WTC11 (cell line): ENCODE measurements at regions not wholly inside any gene's neighbourhood (a gene's known extent, or its start where the extent isn't known, plus 50 kb on each side); places are given as distances from the start of the nearest gene placed in this dataset.

Experiments
- ATAC-seq: fragments of 200-7000 bp; cut with Tn5 transposase; 2 replicates; pipeline ENCODE4 v1.10.0; 2021; ENCODE audit warnings: mild to moderate bottlenecking, moderate library complexity
- CTCF ChIA-PET: fragments of 300-600 bp; sonication (Branson Sonifier 250); formaldehyde crosslinking; loops from one replicate; lab custom pipeline; 2021; ENCODE audit warnings: antibody characterized with exemption; lab: Charles Lee
- POLR2A ChIA-PET: fragments of 350-600 bp; sonication (Branson Sonifier 250); formaldehyde crosslinking; loops from one replicate; lab custom pipeline; 2021; ENCODE audit warnings: antibody characterized with exemption; lab: Charles Lee
- DNase-seq: peaks from one replicate; pipeline ENCODE4 v3.0.0; 2021; ENCODE audit warnings: low spot score
- H3K27ac Mint-ChIP-seq: 2 replicates; pipeline ENCODE4 v1.8.0; 2021; ENCODE audit warnings: mixed read lengths
- H3K27me3 Mint-ChIP-seq: 2 replicates; pipeline ENCODE4 v1.8.0; 2021; ENCODE audit warnings: low read depth, mild to moderate bottlenecking, moderate library complexity, mixed read lengths
- H3K36me3 Mint-ChIP-seq: 2 replicates; pipeline ENCODE4 v1.8.0; 2021; ENCODE audit warnings: mixed read lengths
- H3K4me1 Mint-ChIP-seq: 2 replicates; pipeline ENCODE4 v1.8.0; 2022; ENCODE audit warnings: mixed read lengths
- H3K4me3 Mint-ChIP-seq: 2 replicates; pipeline ENCODE4 v1.8.0; 2021; ENCODE audit warnings: mild to moderate bottlenecking, moderate library complexity, mixed read lengths
- H3K9me3 Mint-ChIP-seq: 2 replicates; pipeline ENCODE4 v1.8.0; 2021; ENCODE audit warnings: mixed read lengths
- AR ChIP-seq: fragments of 250-450 bp; sonication (Bioruptor Pico); IDR thresholded peaks from 2 replicates; pipeline ENCODE4 v1.9.0; 2021; ENCODE audit warnings: mild to moderate bottlenecking
- ARID4B ChIP-seq: sonication (generic); formaldehyde crosslinking; IDR thresholded peaks from 2 replicates; pipeline ENCODE4 v1.8.0; 2023; ENCODE audit warnings: missing genetic modification reagents, mild to moderate bottlenecking, borderline replicate concordance
- ATF1 ChIP-seq: sonication (generic); formaldehyde crosslinking; IDR thresholded peaks from 2 replicates; pipeline ENCODE4 v1.8.1; 2023; ENCODE audit warnings: mild to moderate bottlenecking, moderate library complexity, missing genetic modification reagents
- ATF3 ChIP-seq: sonication (generic); formaldehyde crosslinking; conservative IDR thresholded peaks from 2 replicates; pipeline ENCODE4 v1.8.1; 2022; ENCODE audit warnings: mild to moderate bottlenecking, missing genetic modification reagents
- CREB1 ChIP-seq: sonication (generic); formaldehyde crosslinking; IDR thresholded peaks from 2 replicates; pipeline ENCODE4 v1.8.0; 2023; ENCODE audit warnings: mild to moderate bottlenecking, missing genetic modification reagents
- GABPB1 ChIP-seq: sonication (generic); formaldehyde crosslinking; IDR thresholded peaks from 2 replicates; pipeline ENCODE4 v1.8.1; 2023; ENCODE audit warnings: mild to moderate bottlenecking, missing genetic modification reagents
- JAZF1 ChIP-seq: fragments of 250-450 bp; sonication (Bioruptor Pico); IDR thresholded peaks from 2 replicates; pipeline ENCODE4 v1.9.0; 2021; ENCODE audit warnings: moderate library complexity, mild to moderate bottlenecking, inconsistent platforms
- MXD4 ChIP-seq: fragments of 250-450 bp; sonication (Bioruptor Pico); IDR thresholded peaks from 2 replicates; pipeline ENCODE4 v1.8.0; 2021; ENCODE audit warnings: mild to moderate bottlenecking, moderate library complexity, borderline replicate concordance
- NFE2L1 ChIP-seq: sonication (generic); formaldehyde crosslinking; IDR thresholded peaks from 2 replicates; pipeline ENCODE4 v1.8.1; 2023; ENCODE audit warnings: missing genetic modification reagents
- NFYB ChIP-seq: sonication (generic); formaldehyde crosslinking; conservative IDR thresholded peaks from 2 replicates; pipeline ENCODE4 v1.8.0; 2022; ENCODE audit warnings: low read depth, missing genetic modification reagents
- OVOL2 ChIP-seq: fragments of 250-450 bp; sonication (Bioruptor Pico); IDR thresholded peaks from 2 replicates; pipeline ENCODE4 v1.9.0; 2021; ENCODE audit warnings: mild to moderate bottlenecking, borderline replicate concordance
- PRDM15 ChIP-seq: sonication (generic); formaldehyde crosslinking; IDR thresholded peaks from 2 replicates; pipeline ENCODE4 v1.8.0; 2022; ENCODE audit warnings: missing genetic modification reagents
- SOX15 ChIP-seq: fragments of 250-450 bp; sonication (Bioruptor Pico); IDR thresholded peaks from 2 replicates; pipeline ENCODE4 v1.9.0; 2021; ENCODE audit warnings: mild to moderate bottlenecking
- STAT6 ChIP-seq: sonication (generic); formaldehyde crosslinking; conservative IDR thresholded peaks from 2 replicates; pipeline ENCODE4 v1.8.1; 2023; ENCODE audit warnings: mild to moderate bottlenecking, low read depth, missing genetic modification reagents, moderate library complexity
- TCF7 ChIP-seq: sonication (generic); formaldehyde crosslinking; IDR thresholded peaks from 2 replicates; pipeline ENCODE4 v1.8.0; 2022; ENCODE audit warnings: mild to moderate bottlenecking, low read depth, missing genetic modification reagents, moderate library complexity
- TEAD1 ChIP-seq: sonication (generic); formaldehyde crosslinking; IDR thresholded peaks from 2 replicates; pipeline ENCODE4 v1.8.0; 2022; ENCODE audit warnings: mild to moderate bottlenecking, missing genetic modification reagents
- TP53 ChIP-seq: sonication (generic); formaldehyde crosslinking; IDR thresholded peaks from 2 replicates; pipeline ENCODE4 v1.8.1; 2023; ENCODE audit warnings: mild to moderate bottlenecking, missing genetic modification reagents
- ZNF416 ChIP-seq: fragments of 250-450 bp; sonication (Bioruptor Pico); IDR thresholded peaks from 2 replicates; pipeline ENCODE4 v1.9.0; 2021; ENCODE audit warnings: mild to moderate bottlenecking, inconsistent platforms

GRCh38 chr6:134437376-134437775 lies 119.5 kb upstream of the SGK1 start:
- peaks cover 19% of the 10 kb centered on the region for H3K4me1 Mint-ChIP-seq
- ChIA-PET CTCF (no interaction called here), POLR2A (no interaction called here)
- no peaks in the 10 kb centered on the region for H3K9me3 Mint-ChIP-seq
- ATAC-seq: no peak
- no peak for DNase-seq
- H3K27me3 Mint-ChIP-seq: no peaks in the 10 kb centered on the region
- no peak for TF ChIP-seq ATF1 (CRISPR knock-in tag)
- no peak for TF ChIP-seq NFYB (CRISPR knock-in tag)
- TF ChIP-seq PRDM15: no peak
- no peak for TF ChIP-seq STAT6 (CRISPR knock-in tag)
- TF ChIP-seq NFE2L1 (CRISPR knock-in tag): no peak
- TF ChIP-seq JAZF1 (CRISPR knock-in tag): no peak
- no peak for TF ChIP-seq AR (CRISPR knock-in tag)
- no peak for TF ChIP-seq GABPB1 (CRISPR knock-in tag)
- no peak for TF ChIP-seq MXD4
- TF ChIP-seq TEAD1 (CRISPR knock-in tag): no peak
- no peak for TF ChIP-seq TP53
- no peak for TF ChIP-seq ZNF416 (CRISPR knock-in tag)
- no peak for TF ChIP-seq ATF3 (CRISPR knock-in tag)
- TF ChIP-seq, all 79 proteins: peak for 0
- Mint-ChIP-seq H3K36me3 (no peaks in the 10 kb centered on the region), H3K27ac (no peak overlapping the region), H3K4me3 (no peak overlapping the region)

- H3K27me3 Mint-ChIP-seq: no peaks in the 10 kb centered on the region
- H3K36me3 Mint-ChIP-seq: no peaks in the 10 kb centered on the region
- no peak for DNase-seq
- ATAC-seq: no peak
- peaks cover 19% of the 10 kb centered on the region for H3K4me1 Mint-ChIP-seq
- H3K4me3 Mint-ChIP-seq: no peak overlapping the region
- no peaks in the 10 kb centered on the region for H3K9me3 Mint-ChIP-seq
- ChIA-PET POLR2A (no interaction called here), CTCF (no interaction called here)
- H3K27ac Mint-ChIP-seq: no peak overlapping the region; the same call in 1 of the 2 replicates
- TF ChIP-seq TCF7 (CRISPR knock-in tag): no peak
Measured at GRCh38 chr6:134436950-134437349, 119.0 kb upstream of the SGK1 start.

GRCh38 chr6:134436281-134436815 lies 118.4 kb upstream of the SGK1 start:
- DNase-seq: no peak
- Mint-ChIP-seq H3K27me3 (no peaks in the 10 kb centered on the region), H3K36me3 (no peaks in the 10 kb centered on the region), H3K4me3 (no peak overlapping the region), H3K27ac (no peak overlapping the region), H3K9me3 (no peaks in the 10 kb centered on the region), H3K4me1 (peaks cover 19% of the 10 kb centered on the region)
- ChIA-PET CTCF (no interaction called here), POLR2A (no interaction called here)
- no peak for ATAC-seq
- TF ChIP-seq NFE2L1 (CRISPR knock-in tag): no peak
- no peak for TF ChIP-seq ARID4B
- no peak for TF ChIP-seq OVOL2 (CRISPR knock-in tag)
- no peak for TF ChIP-seq SOX15 (CRISPR knock-in tag)
- TF ChIP-seq CREB1 (CRISPR knock-in tag): no peak
